HG03039 (cell line): ENCODE measurements at regions not wholly inside any gene's neighbourhood (a gene's known extent, or its start where the extent isn't known, plus 50 kb on each side); places are given as distances from the start of the nearest gene placed in this dataset.

Experiments
- ATAC-seq: cut with Tn5 transposase; IDR thresholded peaks from one replicate; pipeline ENCODE4 v1.9.1; 2021; ENCODE audit warnings: mild to moderate bottlenecking, moderate library complexity; ENCODE audit not compliant: unreplicated experiment

- ATAC-seq: no peak
Observed at GRCh38 chr2:128733450-128733849, 414.8 kb upstream of the HS6ST1 start.

- no peak for ATAC-seq
Observed at GRCh38 chr2:128734521-128735295, 416.0 kb upstream of the HS6ST1 start.

GRCh38 chr2:128735296-128735960 is 416.8 kb upstream of the HS6ST1 start:
- ATAC-seq: no peak

- ATAC-seq: no peak
Observed at GRCh38 chr2:128736046-128736688, 417.5 kb upstream of the HS6ST1 start.

GRCh38 chr2:128736689-128737545 is 418.2 kb upstream of the HS6ST1 start:
- no peak for ATAC-seq

GRCh38 chr2:128737546-128737826 is 418.8 kb upstream of the HS6ST1 start:
- no peak for ATAC-seq

GRCh38 chr2:128738446-128739110 is 419.9 kb upstream of the HS6ST1 start:
- no peak for ATAC-seq

GRCh38 chr2:128742467-128742866 is 423.8 kb upstream of the HS6ST1 start:
- ATAC-seq: no peak

- ATAC-seq: no peak
Observed at GRCh38 chr2:128745946-128746345, 427.3 kb upstream of the HS6ST1 start.

- ATAC-seq: no peak
Observed at GRCh38 chr2:128746356-128746755, 427.7 kb upstream of the HS6ST1 start.

GRCh38 chr2:128748336-128748735 is 429.7 kb upstream of the HS6ST1 start:
- ATAC-seq: no peak

GRCh38 chr2:128748835-128749605 is 430.4 kb upstream of the HS6ST1 start:
- ATAC-seq: no peak

- no peak for ATAC-seq
Observed at GRCh38 chr2:128750328-128751165, 431.9 kb upstream of the HS6ST1 start.

- ATAC-seq: no peak
Observed at GRCh38 chr2:128751746-128752145, 433.1 kb upstream of the HS6ST1 start.

GRCh38 chr2:128752691-128753263 is 434.1 kb upstream of the HS6ST1 start:
- no peak for ATAC-seq

GRCh38 chr2:128753321-128753720 is 434.7 kb upstream of the HS6ST1 start:
- ATAC-seq: no peak

- ATAC-seq: no peak
Observed at GRCh38 chr2:128753800-128754199, 435.1 kb upstream of the HS6ST1 start.

GRCh38 chr2:128754246-128754724 is 435.6 kb upstream of the HS6ST1 start:
- no peak for ATAC-seq
